HEK293 (cell line): ENCODE measurements at regions not wholly inside any gene's neighbourhood (a gene's known extent, or its start where the extent isn't known, plus 50 kb on each side); places are given as distances from the start of the nearest gene placed in this dataset.

Experiments
- CTCF ChIA-PET: fragments of 350-600 bp; formaldehyde crosslinking; extraction: SDS; loops from one replicate; lab custom pipeline; 2021; ENCODE audit warnings: antibody characterized with exemption; lab: Yijun Ruan, JAX
- POLR2A ChIA-PET: fragments of 300-600 bp; formaldehyde crosslinking; extraction: SDS; loops from one replicate; lab custom pipeline; 2020; ENCODE audit warnings: antibody characterized with exemption, inconsistent platforms; lab: Yijun Ruan, JAX
- H3K27ac ChIP-seq: fragments of 200-500 bp; sonication (Bioruptor generic); 2 replicates; pipeline ENCODE4 v1.5.1; 2014; ENCODE audit warnings: low read depth, low read length, control low read depth, inconsistent platforms; ENCODE audit errors: extremely low read depth
- H3K36me3 ChIP-seq, 2 experiments: fragments of 200-500 bp in 1 of 2; sonication (Bioruptor generic) in 1 of 2; 1 replicate in 1 of 2; 2 replicates in 1 of 2; pipeline ENCODE4 v1.5.1; 2014 to 2017; ENCODE audit warnings: inconsistent platforms in 2 of 2, low read length in 2 of 2; ENCODE audit not compliant: control insufficient read depth in 2 of 2, insufficient read depth in 1 of 2
- H3K4me1 ChIP-seq: fragments of 200-500 bp; sonication (Bioruptor generic); 2 replicates; pipeline ENCODE4 v1.5.1; 2014; ENCODE audit warnings: mild to moderate bottlenecking, low read length, inconsistent platforms; ENCODE audit not compliant: control insufficient read depth, insufficient read depth
- H3K4me3 ChIP-seq: 2 replicates; pipeline ENCODE4 v1.5.1; 2011; ENCODE audit warnings: low read depth, mild to moderate bottlenecking, control low read depth, low read length, moderate library complexity
- H3K9me3 ChIP-seq: fragments of 200-500 bp; sonication (Bioruptor generic); 2 replicates; pipeline ENCODE4 v1.5.1; 2014; ENCODE audit warnings: low read depth, low read length, inconsistent platforms; ENCODE audit not compliant: control insufficient read depth, insufficient read depth
- CTCF ChIP-seq: fragments of 450-650 bp; formaldehyde crosslinking; IDR thresholded peaks from 2 replicates; pipeline ENCODE4 v1.5.1; 2016; ENCODE audit warnings: missing biosample characterization, missing genetic modification characterization
- FEZF1 ChIP-seq: fragments of 450-650 bp; formaldehyde crosslinking; IDR thresholded peaks from 2 replicates; pipeline ENCODE4 v1.5.1; 2016; ENCODE audit warnings: missing biosample characterization, missing genetic modification characterization
- GLIS1 ChIP-seq: fragments of 450-650 bp; formaldehyde crosslinking; IDR thresholded peaks from 2 replicates; pipeline ENCODE4 v1.5.1; 2016; ENCODE audit warnings: missing biosample characterization, missing genetic modification characterization
- GLIS2 ChIP-seq: fragments of 450-650 bp; formaldehyde crosslinking; IDR thresholded peaks from 2 replicates; pipeline ENCODE4 v1.5.1; 2016; ENCODE audit warnings: missing biosample characterization, missing genetic modification characterization
- KLF16 ChIP-seq: fragments of 450-650 bp; formaldehyde crosslinking; IDR thresholded peaks from 2 replicates; pipeline ENCODE4 v1.5.1; 2017; ENCODE audit warnings: missing biosample characterization, missing genetic modification characterization
- MYNN ChIP-seq: fragments of 450-650 bp; formaldehyde crosslinking; IDR thresholded peaks from 2 replicates; pipeline ENCODE4 v1.5.1; 2016; ENCODE audit warnings: missing biosample characterization, missing genetic modification characterization, borderline replicate concordance
- OSR2 ChIP-seq: fragments of 450-650 bp; formaldehyde crosslinking; IDR thresholded peaks from 2 replicates; pipeline ENCODE4 v1.5.1; 2016; ENCODE audit warnings: missing biosample characterization, missing genetic modification characterization
- SALL2 ChIP-seq: fragments of 450-650 bp; formaldehyde crosslinking; IDR thresholded peaks from 2 replicates; pipeline ENCODE4 v1.5.0; 2017; ENCODE audit warnings: missing biosample characterization, mild to moderate bottlenecking, missing genetic modification characterization, borderline replicate concordance
- SP7 ChIP-seq: fragments of 450-650 bp; formaldehyde crosslinking; IDR thresholded peaks from 2 replicates; pipeline ENCODE4 v1.5.1; 2016; ENCODE audit warnings: missing biosample characterization, missing genetic modification characterization
- ZBTB20 ChIP-seq: fragments of 450-650 bp; formaldehyde crosslinking; IDR thresholded peaks from 2 replicates; pipeline ENCODE4 v1.5.1; 2016; ENCODE audit warnings: missing biosample characterization, missing genetic modification characterization
- ZBTB7A ChIP-seq: fragments of 450-650 bp; formaldehyde crosslinking; IDR thresholded peaks from 2 replicates; pipeline ENCODE4 v1.5.1; 2016; ENCODE audit warnings: low read depth, missing biosample characterization, missing genetic modification characterization
- ZEB2 ChIP-seq: fragments of 450-650 bp; formaldehyde crosslinking; IDR thresholded peaks from 2 replicates; pipeline ENCODE4 v1.5.1; 2016; ENCODE audit warnings: missing biosample characterization, missing genetic modification characterization
- ZNF112 ChIP-seq: fragments of 450-650 bp; formaldehyde crosslinking; IDR thresholded peaks from 2 replicates; pipeline ENCODE4 v1.5.0; 2017; ENCODE audit warnings: missing biosample characterization, missing genetic modification characterization
- ZNF140 ChIP-seq: fragments of 450-650 bp; formaldehyde crosslinking; IDR thresholded peaks from 2 replicates; pipeline ENCODE4 v1.5.1; 2016; ENCODE audit warnings: missing biosample characterization, missing genetic modification characterization
- ZNF184 ChIP-seq: fragments of 450-650 bp; IDR thresholded peaks from 2 replicates; pipeline ENCODE4 v1.5.1; 2018; ENCODE audit warnings: missing biosample characterization, mild to moderate bottlenecking, missing genetic modification characterization
- ZNF221 ChIP-seq: fragments of 450-650 bp; formaldehyde crosslinking; IDR thresholded peaks from 2 replicates; pipeline ENCODE4 v1.5.1; 2017; ENCODE audit warnings: missing biosample characterization, missing genetic modification characterization, borderline replicate concordance
- ZNF223 ChIP-seq: fragments of 450-650 bp; formaldehyde crosslinking; IDR thresholded peaks from 2 replicates; pipeline ENCODE4 v1.5.1; 2016; ENCODE audit warnings: missing biosample characterization, missing genetic modification characterization
- ZNF23 ChIP-seq: fragments of 450-650 bp; formaldehyde crosslinking; IDR thresholded peaks from 2 replicates; pipeline ENCODE4 v1.5.1; 2016; ENCODE audit warnings: missing biosample characterization, missing genetic modification characterization, borderline replicate concordance
- ZNF26 ChIP-seq: fragments of 450-650 bp; formaldehyde crosslinking; IDR thresholded peaks from 2 replicates; pipeline ENCODE4 v1.5.1; 2016; ENCODE audit warnings: missing biosample characterization, missing genetic modification characterization
- ZNF274 ChIP-seq, 2 experiments: fragments of 200-500 bp in 1 of 2; fragments of 450-650 bp in 1 of 2; sonication (Bioruptor generic) in 1 of 2; formaldehyde crosslinking in 1 of 2; IDR thresholded peaks; 2 replicates each; pipeline versions ENCODE4 v1.5.1 to v1.6.1; 2014 to 2016; ENCODE audit warnings: borderline replicate concordance in 1 of 2, inconsistent platforms in 1 of 2, low read length in 1 of 2, missing biosample characterization in 1 of 2, missing genetic modification characterization in 1 of 2
- ZNF530 ChIP-seq: fragments of 450-650 bp; formaldehyde crosslinking; IDR thresholded peaks from 2 replicates; pipeline ENCODE4 v1.5.1; 2016; ENCODE audit warnings: low read depth, missing biosample characterization, missing genetic modification characterization
- ZNF701 ChIP-seq: fragments of 450-650 bp; formaldehyde crosslinking; IDR thresholded peaks from 2 replicates; pipeline ENCODE4 v1.5.1; 2016; ENCODE audit warnings: missing biosample characterization, missing genetic modification characterization
- ZNF76 ChIP-seq: fragments of 450-650 bp; formaldehyde crosslinking; IDR thresholded peaks from 2 replicates; pipeline ENCODE4; 2016; ENCODE audit warnings: low read depth, missing biosample characterization, missing genetic modification characterization, borderline replicate concordance
- ZSCAN16 ChIP-seq: fragments of 450-650 bp; formaldehyde crosslinking; IDR thresholded peaks from 2 replicates; pipeline ENCODE4 v1.5.1; 2016; ENCODE audit warnings: missing biosample characterization, missing genetic modification characterization
- ZSCAN23 ChIP-seq: fragments of 450-650 bp; formaldehyde crosslinking; IDR thresholded peaks from 2 replicates; pipeline ENCODE4 v1.5.1; 2016; ENCODE audit warnings: missing biosample characterization, missing genetic modification characterization

GRCh38 chr7:136064081-136064480 lies 86.9 kb upstream of the MTPN start:
- POLR2A ChIA-PET, result no interaction called here
- no peak overlapping the region for H3K27ac ChIP-seq
- no peaks in the 10 kb centered on the region for H3K9me3 ChIP-seq
- no peak overlapping the region for H3K4me3 ChIP-seq
- no peaks in the 10 kb centered on the region for H3K4me1 ChIP-seq
- no peaks in the 10 kb centered on the region for H3K36me3 ChIP-seq
- TF ChIP-seq ZSCAN23, result no peak
- no peak for TF ChIP-seq ZNF223 (tag by site-specific recombination)
- no peak for TF ChIP-seq KLF16 (tag by site-specific recombination)
- no peak for TF ChIP-seq ZNF184
- TF ChIP-seq ZNF76, result no peak
- TF ChIP-seq FEZF1 (tag by site-specific recombination), result no peak
- TF ChIP-seq, all 188 proteins: peak for 0
- CTCF ChIA-PET, result no interaction called here

GRCh38 chr7:136063326-136063666 lies 86.1 kb upstream of the MTPN start:
- TF ChIP-seq ZNF112, result no peak
- TF ChIP-seq ZNF701 (tag by site-specific recombination), result no peak
- TF ChIP-seq GLIS2, result no peak
- TF ChIP-seq ZNF274 (IDR thresholded peaks at IDR 0.05; ENCODE audit: low read length), result no peak
- TF ChIP-seq ZNF274 (tag by site-specific recombination; IDR thresholded peaks at IDR 0.05; ENCODE audit: borderline replicate concordance), result no peak
- no peak for TF ChIP-seq SALL2 (tag by site-specific recombination)
- no peak for TF ChIP-seq ZBTB20
- no peak for TF ChIP-seq ZSCAN16
- no peak for TF ChIP-seq MYNN (tag by site-specific recombination)
- TF ChIP-seq ZNF23 (tag by site-specific recombination), result no peak
- no peak for TF ChIP-seq OSR2 (tag by site-specific recombination)
- TF ChIP-seq GLIS1, result no peak
- no peak for TF ChIP-seq SP7 (tag by site-specific recombination)
- TF ChIP-seq ZNF26 (tag by site-specific recombination), result no peak
- no peak for TF ChIP-seq ZEB2 (tag by site-specific recombination)
- no peak for TF ChIP-seq ZNF530
- no peak for TF ChIP-seq ZNF140 (tag by site-specific recombination)
- no peak for TF ChIP-seq CTCF (tag by site-specific recombination)
- no peak for TF ChIP-seq ZBTB7A (tag by site-specific recombination)
- TF ChIP-seq ZNF221 (tag by site-specific recombination), result no peak
- TF ChIP-seq, all 188 proteins: peak for 0
- POLR2A ChIA-PET, result no interaction called here
- CTCF ChIA-PET, result no interaction called here
- H3K4me3 ChIP-seq, result no peak overlapping the region
- no peak overlapping the region for H3K27ac ChIP-seq
- no peaks in the 10 kb centered on the region for H3K9me3 ChIP-seq
- H3K4me1 ChIP-seq, result no peaks in the 10 kb centered on the region
- no peaks in the 10 kb centered on the region for H3K36me3 ChIP-seq
